H9 (cell line): ENCODE measurements at regions not wholly inside any gene's neighbourhood (a gene's known extent, or its start where the extent isn't known, plus 50 kb on each side); places are given as distances from the start of the nearest gene placed in this dataset.

Source experiments
- DNase-seq: peaks from one replicate; pipeline ENCODE4 v3.0.0-alpha.2; 2017
- H2AFZ ChIP-seq: one replicate; pipeline ENCODE4 v1.6.1; 2013; ENCODE audit warnings: mild to moderate bottlenecking, low read length, control low read depth, moderate library complexity
- H2AK5ac ChIP-seq: 2 replicates; pipeline ENCODE4 v1.6.1; 2013; ENCODE audit warnings: low read length, control low read depth, mixed read lengths; ENCODE audit not compliant: insufficient read length
- H2BK120ac ChIP-seq: one replicate; pipeline ENCODE4 v1.6.1; 2013; ENCODE audit warnings: low read depth, mild to moderate bottlenecking, low read length, control low read depth, inconsistent platforms; ENCODE audit not compliant: poor library complexity, severe bottlenecking
- H2BK12ac ChIP-seq: 2 replicates; pipeline ENCODE4 v1.6.1; 2013; ENCODE audit warnings: low read length, control low read depth, mixed read lengths, low read depth; ENCODE audit not compliant: insufficient read length
- H2BK15ac ChIP-seq: 2 replicates; pipeline ENCODE4 v1.6.1; 2013; ENCODE audit warnings: low read depth, low read length, control low read depth
- H2BK20ac ChIP-seq: one replicate; pipeline ENCODE4 v1.6.1; 2013; ENCODE audit warnings: low read depth, mild to moderate bottlenecking, low read length, control low read depth, inconsistent platforms; ENCODE audit not compliant: poor library complexity, severe bottlenecking
- H2BK5ac ChIP-seq: 2 replicates; pipeline ENCODE4 v1.6.1; 2013; ENCODE audit warnings: low read length, control low read depth, mixed read lengths; ENCODE audit not compliant: insufficient read length
- H3K14ac ChIP-seq: 2 replicates; pipeline ENCODE4 v1.6.1; 2013; ENCODE audit warnings: low read length, control low read depth; ENCODE audit not compliant: insufficient read depth
- H3K18ac ChIP-seq: 2 replicates; pipeline ENCODE4 v1.6.1; 2013; ENCODE audit warnings: low read depth, mild to moderate bottlenecking, mixed read lengths, low read length, control low read depth; ENCODE audit not compliant: insufficient read length
- H3K23ac ChIP-seq: 2 replicates; pipeline ENCODE4 v1.6.1; 2013; ENCODE audit warnings: low read length, control low read depth, mixed read lengths, low read depth; ENCODE audit not compliant: insufficient read length
- H3K23me2 ChIP-seq: 2 replicates; pipeline ENCODE4 v1.6.1; 2013; ENCODE audit warnings: low read depth, mild to moderate bottlenecking, mixed read lengths, low read length, control low read depth; ENCODE audit not compliant: insufficient read length, poor library complexity, severe bottlenecking
- H3K27ac ChIP-seq: 2 replicates; pipeline ENCODE4 v1.5.1; 2013; ENCODE audit warnings: low read length, control low read depth, mixed read lengths, low read depth; ENCODE audit not compliant: insufficient read length
- H3K27me3 ChIP-seq: 2 replicates; pipeline ENCODE4 v1.6.1; 2013; ENCODE audit warnings: low read length, control low read depth, inconsistent platforms; ENCODE audit not compliant: insufficient read depth
- H3K4ac ChIP-seq: 2 replicates; pipeline ENCODE4 v1.6.1; 2013; ENCODE audit warnings: low read depth, mild to moderate bottlenecking, control low read depth, inconsistent platforms, low read length, moderate library complexity
- H3K4me1 ChIP-seq: 2 replicates; pipeline ENCODE4 v1.6.1; 2013; ENCODE audit warnings: low read length, control low read depth, inconsistent platforms; ENCODE audit not compliant: insufficient read depth
- H3K4me2 ChIP-seq: 2 replicates; pipeline ENCODE4 v1.6.1; 2013; ENCODE audit warnings: low read length, control low read depth, mixed read lengths; ENCODE audit not compliant: insufficient read length, insufficient read depth
- H3K56ac ChIP-seq: 2 replicates; pipeline ENCODE4 v1.6.1; 2013; ENCODE audit warnings: low read depth, mild to moderate bottlenecking, mixed read lengths, low read length, control low read depth; ENCODE audit not compliant: insufficient read length
- H3K79me1 ChIP-seq: 2 replicates; pipeline ENCODE4 v1.6.1; 2013; ENCODE audit warnings: low read depth, mild to moderate bottlenecking, moderate library complexity, low read length, control low read depth, inconsistent platforms; ENCODE audit not compliant: insufficient read depth, poor library complexity, severe bottlenecking
- H3K79me2 ChIP-seq: 2 replicates; pipeline ENCODE4 v1.6.1; 2013; ENCODE audit warnings: low read length, control low read depth, inconsistent platforms; ENCODE audit not compliant: insufficient read depth
- H3K9ac ChIP-seq: 2 replicates; pipeline ENCODE4 v1.6.1; 2013; ENCODE audit warnings: low read length, control low read depth, mixed read lengths; ENCODE audit not compliant: insufficient read length; ENCODE audit errors: extremely low read depth
- H3K9me3 ChIP-seq: one replicate; pipeline ENCODE4 v1.6.1; 2013; ENCODE audit warnings: low read depth, low read length, inconsistent platforms; ENCODE audit not compliant: control insufficient read depth
- H3T11ph ChIP-seq: one replicate; pipeline ENCODE4 v1.6.1; 2013; ENCODE audit warnings: mild to moderate bottlenecking, low read length, control low read depth, inconsistent platforms
- H4K20me1 ChIP-seq: one replicate; pipeline ENCODE4 v1.6.1; 2013; ENCODE audit not compliant: control insufficient read depth, insufficient read length, insufficient read depth
- H4K5ac ChIP-seq: 2 replicates; pipeline ENCODE4 v1.6.1; 2013; ENCODE audit warnings: low read depth, mild to moderate bottlenecking, mixed read lengths, low read length, control low read depth; ENCODE audit not compliant: insufficient read length
- H4K8ac ChIP-seq: replicated peaks from 2 replicates; pipeline ENCODE4 v1.6.1; 2013; ENCODE audit warnings: low read length, control low read depth, mixed read lengths, low read depth; ENCODE audit not compliant: insufficient read length
- H4K91ac ChIP-seq: 2 replicates; pipeline ENCODE4 v1.6.1; 2013; ENCODE audit warnings: low read depth, mild to moderate bottlenecking, moderate library complexity, mixed read lengths, low read length, control low read depth; ENCODE audit not compliant: insufficient read length
- H3K27ac Mint-ChIP-seq, 3 experiments: 2 replicates in 2 of 3; 3 replicates in 1 of 3; pipeline ENCODE4 v1.8.0; 2020 to 2021; ENCODE audit warnings: mixed read lengths in 3 of 3, mild to moderate bottlenecking in 1 of 3, moderate library complexity in 1 of 3
- H3K27me3 Mint-ChIP-seq: 2 replicates; pipeline ENCODE4 v1.8.0; 2021; ENCODE audit warnings: low read depth, mild to moderate bottlenecking, moderate library complexity, mixed read lengths
- H3K36me3 Mint-ChIP-seq, 3 experiments: 2 replicates in 2 of 3; 3 replicates in 1 of 3; pipeline ENCODE4 v1.8.0; 2020 to 2021; ENCODE audit warnings: low read depth in 3 of 3, mixed read lengths in 3 of 3; ENCODE audit not compliant: insufficient read depth in 1 of 3
- H3K4me1 Mint-ChIP-seq, 2 experiments: 2 replicates each; pipeline ENCODE4 v1.8.0; 2020; ENCODE audit warnings: mixed read lengths in 2 of 2
- H3K4me3 Mint-ChIP-seq, 2 experiments: 2 replicates in 1 of 2; 3 replicates in 1 of 2; pipeline ENCODE4 v1.8.0; 2020 to 2021; ENCODE audit warnings: mild to moderate bottlenecking in 2 of 2, mixed read lengths in 2 of 2, moderate library complexity in 1 of 2
- H3K9me3 Mint-ChIP-seq, 2 experiments: 2 replicates in 1 of 2; 3 replicates in 1 of 2; pipeline ENCODE4 v1.8.0; 2020; ENCODE audit warnings: mild to moderate bottlenecking in 2 of 2, mixed read lengths in 2 of 2, moderate library complexity in 1 of 2
- CTCF ChIP-seq: fragments of 200-600 bp; sonication (generic); conservative IDR thresholded peaks from 3 replicates; pipeline ENCODE4 v1.8.0; 2021; ENCODE audit warnings: antibody characterized with exemption, mild to moderate bottlenecking
- WGBS: extraction: QIAGEN DNeasy Blood & Tissue Kit; methylation state at CpG from one replicate; pipeline ENCODE4 v1.1.7; 2013; ENCODE audit warnings: missing lambda C conversion rate, low lambda C conversion rate, mixed read lengths; ENCODE audit not compliant: insufficient read length; ENCODE audit errors: extremely low coverage; 5-methylcytosine and 5-hydroxymethylcytosine counted together

- Histone ChIP-seq H2BK20ac (no peak overlapping the region), H3K79me2 (no peaks in the 10 kb centered on the region), H2BK5ac (no peak overlapping the region), H2BK12ac (no peak overlapping the region), H3K23ac (no peak overlapping the region), H2BK120ac (no peak overlapping the region), H2AK5ac (no peak overlapping the region), H4K20me1 (no peaks in the 10 kb centered on the region), H3K4me1 (no peaks in the 10 kb centered on the region), H3K9me3 (no peaks in the 10 kb centered on the region), H2BK15ac (no peak overlapping the region), H4K91ac (no peak overlapping the region), H3T11ph (no peak overlapping the region), H3K9ac (no peak overlapping the region), H3K79me1 (no peaks in the 10 kb centered on the region), H3K18ac (no peak overlapping the region), H3K23me2 (no peaks in the 10 kb centered on the region), H3K14ac (no peak overlapping the region), H4K8ac (no peak overlapping the region), H2AFZ (no peak overlapping the region), H3K4me2 (no peak overlapping the region), H4K5ac (no peak overlapping the region), H3K56ac (no peak overlapping the region), H3K27me3 (no peaks in the 10 kb centered on the region), H3K4ac (no peak overlapping the region), H3K27ac (no peak overlapping the region)
- WGBS, result no CpG with 5 or more reads among the region's 3 CpGs
- no peak overlapping the region for H3K4me3 Mint-ChIP-seq
- H3K9me3 Mint-ChIP-seq, result no peaks in the 10 kb centered on the region
- DNase-seq, result no peak
- H3K36me3 Mint-ChIP-seq, result no peaks in the 10 kb centered on the region
- no peaks in the 10 kb centered on the region for H3K4me1 Mint-ChIP-seq
- H3K27me3 Mint-ChIP-seq, result no peaks in the 10 kb centered on the region
- no peak overlapping the region for H3K27ac Mint-ChIP-seq
- TF ChIP-seq CTCF, result no peak
These were observed 826.0 kb downstream of the SLITRK1 start for GRCh38 chr13:83056269-83056668.
